HG02678 (cell line): ENCODE measurements at regions not wholly inside any gene's neighbourhood (a gene's known extent, or its start where the extent isn't known, plus 50 kb on each side); places are given as distances from the start of the nearest gene placed in this dataset.

ENCODE experiments used
- ATAC-seq: cut with Tn5 transposase; IDR thresholded peaks from one replicate; pipeline ENCODE4 v1.9.1; 2021; ENCODE audit warnings: mild to moderate bottlenecking, moderate library complexity; ENCODE audit not compliant: unreplicated experiment

DNA sequence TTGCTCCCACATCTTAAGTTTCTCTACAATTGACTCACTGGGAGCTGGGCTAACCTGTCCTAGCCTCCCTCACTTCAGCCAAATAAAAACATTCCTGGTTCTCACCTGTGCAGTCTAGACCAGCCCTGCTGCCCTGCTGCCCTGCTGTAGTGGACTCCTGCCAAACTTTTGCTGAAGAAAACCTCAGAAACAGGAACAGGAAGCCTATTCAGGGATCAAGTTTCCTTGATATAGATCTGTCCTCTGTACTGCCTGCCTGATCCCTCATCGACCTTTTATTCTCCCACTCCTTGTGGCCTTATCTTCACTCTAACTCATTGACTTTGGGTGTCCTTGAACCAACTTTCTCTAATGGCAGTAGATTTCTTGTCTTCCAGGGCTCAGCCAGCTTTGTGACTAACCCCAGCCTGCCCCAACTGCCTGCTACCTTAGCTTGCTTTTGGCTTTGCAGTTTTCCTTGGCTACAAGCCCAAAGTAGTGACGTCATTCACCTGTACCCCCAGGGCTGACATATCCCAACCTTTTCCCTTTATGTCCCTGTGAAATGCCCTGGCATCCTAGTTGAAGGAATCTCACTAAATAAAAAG, 234.8 kb downstream of the DUSP6 start:
- ATAC-seq, result no peak

GRCh38 chr12:89111964-89112363, 240.3 kb downstream of the DUSP6 start:
- ATAC-seq, result no peak

- no peak for ATAC-seq
Measured at GRCh38 chr12:89108265-89108664, 244.0 kb downstream of the DUSP6 start.

- no peak for ATAC-seq
Measured at GRCh38 chr12:89106950-89107349, 245.4 kb downstream of the DUSP6 start.

DNA sequence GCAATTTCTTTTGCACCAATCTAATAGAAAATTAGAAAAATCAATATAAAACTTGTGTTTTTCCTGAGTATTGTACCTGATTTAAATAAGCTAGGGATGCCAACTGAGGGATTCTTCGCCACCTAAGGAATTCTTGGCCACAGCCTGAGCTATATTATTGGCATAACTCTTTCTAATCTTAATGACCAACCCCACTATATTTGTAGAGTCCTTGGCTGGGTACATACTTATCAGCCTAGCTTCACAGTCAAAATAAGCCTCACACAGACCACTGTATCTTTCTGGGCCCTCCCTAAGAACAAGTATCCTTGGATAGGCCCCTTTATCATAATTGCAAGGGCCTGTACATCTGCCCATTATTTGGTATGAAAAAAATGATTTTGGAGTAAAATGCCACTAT, 247.1 kb downstream of the DUSP6 start:
- ATAC-seq, result no peak

- ATAC-seq, result no peak
Measured at GRCh38 chr12:89103831-89104230, 248.5 kb downstream of the DUSP6 start.

DNA sequence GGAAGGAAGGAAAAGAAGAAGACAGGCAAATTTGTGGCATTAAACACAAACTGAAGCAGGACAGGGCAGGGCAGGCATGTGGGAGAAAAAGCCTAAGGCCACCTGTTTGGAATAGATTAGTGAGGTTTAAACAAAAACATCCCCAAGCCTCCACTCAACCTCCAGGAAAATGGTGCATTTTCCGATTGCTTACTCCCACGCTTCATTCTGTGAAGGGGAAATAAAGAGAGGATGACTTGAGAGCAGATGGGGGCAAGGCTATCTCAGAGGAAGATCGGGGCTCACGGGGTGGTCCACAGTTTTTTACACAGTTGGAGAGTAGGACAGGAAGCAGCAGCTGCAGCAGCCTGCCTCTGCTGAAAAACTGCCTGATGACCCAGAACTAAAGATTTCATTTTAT, 250.9 kb downstream of the DUSP6 start:
- no peak for ATAC-seq

DNA sequence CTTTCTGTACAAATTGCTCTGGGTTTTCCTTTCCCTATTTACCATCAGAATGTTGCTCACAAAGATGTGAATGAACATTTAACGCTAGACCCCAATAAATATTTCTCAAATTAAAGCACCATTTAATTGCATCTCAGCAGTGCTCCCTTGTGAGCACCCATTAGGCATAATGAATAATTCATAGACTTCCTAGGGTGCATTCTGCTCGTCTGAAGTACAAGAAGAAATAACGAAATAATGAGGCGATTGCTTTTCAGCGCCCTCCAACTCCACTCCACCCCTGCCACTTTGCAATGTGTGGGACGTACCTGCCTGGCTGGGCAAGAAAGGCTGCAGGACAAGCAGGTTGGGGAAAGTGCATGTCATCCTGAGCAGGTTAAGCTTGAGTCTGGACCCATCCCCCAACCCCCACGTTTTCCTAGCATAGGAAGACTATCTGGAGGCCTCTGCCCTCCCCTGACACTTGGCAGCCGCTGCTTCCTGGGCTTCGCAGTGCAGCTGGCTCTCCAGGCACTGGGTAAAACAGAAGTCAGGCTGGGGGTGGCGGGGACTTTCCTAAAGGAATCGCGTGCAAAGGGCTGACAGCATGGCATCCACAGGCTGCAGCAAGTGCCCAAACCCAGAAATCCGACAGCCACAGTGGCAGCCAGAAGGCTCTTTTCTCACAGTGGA, 253.7 kb downstream of the DUSP6 start:
- no peak for ATAC-seq

DNA sequence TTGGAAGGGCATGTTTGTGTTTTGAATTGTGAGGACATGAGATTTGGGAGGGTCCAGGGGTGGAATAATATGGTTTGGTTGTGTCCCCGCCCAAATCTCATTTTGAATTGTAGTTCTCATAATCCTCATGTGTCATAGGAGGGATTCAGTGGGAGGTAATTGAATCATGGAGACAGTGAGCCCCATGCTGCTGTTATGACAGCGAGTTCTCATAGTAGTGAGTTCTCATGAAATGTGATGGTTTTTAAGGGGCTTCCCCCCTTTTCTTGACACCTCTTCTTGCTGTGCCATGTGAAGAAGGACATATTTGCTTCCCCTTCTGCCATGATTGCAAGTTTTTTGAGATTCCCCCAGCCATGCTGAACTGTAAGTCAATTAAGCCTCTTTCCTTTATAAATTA, 260.0 kb downstream of the DUSP6 start:
- no peak for ATAC-seq

GRCh38 chr12:89091293-89091841, 260.9 kb downstream of the DUSP6 start:
- no peak for ATAC-seq

GRCh38 chr12:89089264-89089663, 263.0 kb downstream of the DUSP6 start:
- ATAC-seq, result no peak

DNA sequence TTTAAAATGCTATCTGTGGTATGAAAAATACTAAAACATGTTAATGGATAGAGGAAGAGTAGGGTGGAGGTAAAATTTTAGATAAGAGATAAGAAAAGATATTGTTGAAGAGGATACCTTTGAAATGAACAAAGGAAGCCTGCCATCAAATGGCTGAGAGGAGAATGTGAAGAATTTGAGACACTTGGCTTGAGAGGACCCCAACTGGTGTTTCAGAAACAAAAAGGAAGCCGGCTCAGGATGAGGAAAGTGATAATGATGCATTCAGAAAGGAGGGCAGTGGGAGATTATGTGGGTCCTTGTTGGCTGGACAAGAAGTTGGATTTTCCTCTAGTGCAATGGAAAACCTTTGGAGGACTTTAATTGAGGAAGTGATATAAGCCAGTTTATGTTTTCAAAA, 264.4 kb downstream of the DUSP6 start:
- ATAC-seq, result no peak

DNA sequence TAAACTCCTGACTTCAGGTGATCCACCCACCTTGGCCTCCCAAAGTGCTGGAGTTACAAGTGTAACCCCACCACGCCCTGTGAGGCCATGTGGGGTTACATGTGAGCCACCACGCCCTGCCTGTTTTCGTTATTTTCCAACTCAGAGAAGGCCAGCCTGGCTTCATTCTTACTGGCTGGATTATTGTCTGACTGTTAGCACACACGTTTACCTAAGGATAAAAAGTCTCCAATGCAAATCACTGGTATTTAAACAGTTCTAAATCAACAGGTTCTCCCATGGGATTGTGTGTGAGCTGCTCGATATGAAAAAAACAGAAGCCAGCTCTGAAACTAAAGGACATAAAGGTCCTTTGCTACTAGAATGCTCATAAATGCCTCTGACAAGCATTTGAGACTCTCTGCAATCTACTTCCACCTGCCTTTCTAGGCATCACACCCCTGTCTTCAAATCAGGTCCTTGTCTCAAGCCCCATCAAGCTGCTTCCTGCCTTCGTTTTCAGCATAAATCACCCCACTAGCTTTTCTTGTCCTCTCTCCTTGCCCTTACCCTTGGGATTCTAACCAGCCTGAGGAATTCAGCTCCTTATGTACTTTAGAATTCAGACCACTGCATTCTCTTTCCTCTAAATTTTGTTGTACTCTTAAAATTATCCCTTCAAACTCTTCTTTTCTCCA, 265.0 kb downstream of the DUSP6 start:
- ATAC-seq, result no peak

DNA sequence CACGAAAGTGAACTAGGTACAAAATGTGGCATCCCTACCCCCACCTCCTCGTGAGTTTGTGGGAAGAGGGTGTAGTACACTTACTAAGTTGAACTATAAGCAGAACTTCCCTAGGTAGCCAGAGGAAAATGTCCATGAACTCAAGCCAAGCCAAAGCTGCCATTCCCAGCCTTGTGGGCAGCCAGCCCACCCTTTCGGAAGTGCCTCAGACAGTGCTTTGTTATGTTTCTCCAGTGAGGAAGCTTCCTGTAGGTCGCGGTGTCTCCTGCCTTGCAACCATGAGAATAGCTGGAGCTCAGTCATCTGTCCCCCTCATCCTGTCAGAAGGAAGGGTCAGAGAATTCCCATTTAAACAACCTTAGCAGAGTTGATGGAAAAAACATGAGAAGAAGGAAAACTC, 266.9 kb downstream of the DUSP6 start:
- no peak for ATAC-seq

GRCh38 chr12:89084751-89085150, 267.6 kb downstream of the DUSP6 start:
- no peak for ATAC-seq

GRCh38 chr12:89083491-89083890, 268.8 kb downstream of the DUSP6 start:
- ATAC-seq, result no peak

DNA sequence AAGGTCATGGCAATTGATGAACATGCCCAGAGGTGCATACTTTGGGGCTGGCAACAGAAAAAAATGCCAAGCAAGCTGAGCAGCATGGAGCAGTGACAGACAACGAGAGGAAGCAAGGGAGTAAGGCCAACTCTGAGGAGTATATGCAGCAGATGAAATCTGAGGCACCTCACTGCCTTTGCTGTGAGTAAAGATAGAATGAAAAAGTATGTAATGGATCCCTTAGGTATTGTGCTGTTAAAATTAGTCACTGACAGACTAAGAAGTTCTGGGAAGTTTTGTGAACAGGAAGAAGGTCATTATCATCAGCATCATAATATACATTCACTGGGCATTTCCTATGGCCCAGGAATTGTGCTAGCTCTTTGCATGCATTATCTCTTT, 269.9 kb downstream of the DUSP6 start:
- ATAC-seq, result no peak

DNA sequence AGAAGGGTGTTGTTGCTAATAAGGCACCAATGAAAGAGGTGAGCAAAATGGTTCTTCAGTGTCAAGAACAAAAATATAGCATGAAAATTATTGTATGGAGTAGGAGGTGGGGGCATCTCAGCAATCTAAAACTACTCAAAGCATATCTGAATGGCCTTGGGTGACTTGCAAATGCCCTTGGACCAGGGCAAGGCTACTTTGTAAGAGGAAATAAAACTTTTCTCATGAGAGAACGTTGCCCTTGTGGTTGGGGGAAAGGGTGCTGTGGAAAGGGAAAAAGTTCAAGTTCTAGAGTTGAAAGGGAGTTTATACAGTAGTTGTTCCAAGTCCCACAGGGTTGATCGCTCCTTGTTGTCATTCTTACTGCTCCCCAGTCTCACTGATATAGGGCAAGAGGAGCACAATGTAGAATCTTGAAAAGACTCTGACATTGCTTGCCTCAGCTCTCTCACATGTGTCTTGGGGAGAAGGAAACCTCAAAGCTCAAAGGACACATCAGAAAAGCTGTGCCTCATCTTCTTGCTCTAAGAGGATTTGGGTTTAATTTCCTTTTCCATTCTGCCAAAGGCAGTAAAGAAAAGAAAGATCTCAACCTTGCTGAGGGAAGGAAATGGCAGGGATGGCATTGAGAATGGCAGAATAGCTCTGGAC, 270.5 kb downstream of the DUSP6 start:
- ATAC-seq, result no peak

DNA sequence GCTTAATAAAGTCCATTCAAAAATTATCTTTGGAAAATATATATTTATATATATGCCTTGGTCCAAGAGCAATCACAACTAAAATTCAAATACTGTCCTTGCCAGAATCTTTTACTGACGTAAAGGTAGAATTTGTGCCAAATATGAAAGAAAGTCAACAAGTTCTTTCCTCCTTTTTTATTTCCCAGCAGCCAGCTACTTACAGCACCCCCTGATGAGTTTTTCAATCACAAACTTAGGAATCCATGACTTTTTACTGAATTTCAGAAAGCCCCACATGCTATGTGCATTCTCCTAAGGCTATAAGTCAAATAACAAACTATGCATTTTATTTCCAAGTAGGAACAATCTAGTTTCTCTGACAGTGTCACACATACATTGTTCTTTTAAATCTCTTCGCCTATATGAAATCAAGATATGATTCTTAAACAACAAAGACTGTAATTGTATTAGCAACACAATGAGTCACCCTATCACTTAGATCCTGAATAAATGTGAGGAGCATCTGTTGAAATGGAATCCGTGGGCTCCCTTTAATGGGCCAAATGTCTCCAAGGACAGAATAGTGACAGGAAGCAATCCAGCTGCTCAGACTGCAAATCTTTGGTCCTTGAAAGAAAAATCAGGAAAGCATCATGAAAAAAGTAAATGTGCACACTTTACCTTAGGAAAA, 271.4 kb downstream of the DUSP6 start:
- no peak for ATAC-seq

GRCh38 chr12:89075880-89076540, 276.3 kb downstream of the DUSP6 start:
- no peak for ATAC-seq

DNA sequence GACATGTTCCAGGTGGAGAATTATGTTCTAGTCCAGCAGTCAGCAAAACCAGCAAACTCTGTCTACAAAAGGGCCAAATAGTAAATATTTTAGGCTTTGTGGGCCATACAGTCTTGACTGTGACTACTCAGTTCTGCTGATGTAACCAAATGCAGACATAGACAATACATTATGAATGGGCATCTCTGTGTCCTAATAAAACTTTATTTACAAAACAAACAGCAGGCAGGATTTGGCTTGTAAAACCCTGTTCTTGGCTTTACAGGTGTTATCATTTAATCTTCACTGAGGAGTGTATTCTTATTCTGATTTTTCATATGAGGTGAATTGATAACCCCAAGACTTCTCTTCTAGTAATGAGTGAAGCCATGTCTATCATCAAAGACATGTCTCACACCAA, 278.6 kb downstream of the DUSP6 start:
- ATAC-seq, result no peak
